DND-41 (cell line): ENCODE measurements at regions not wholly inside any gene's neighbourhood (a gene's known extent, or its start where the extent isn't known, plus 50 kb on each side); places are given as distances from the start of the nearest gene placed in this dataset.
"Not testable (repeated sequence)": the region's sequence is repeated elsewhere in the genome, so short reads cannot be mapped to it uniquely, and the experiment has no call there.

ENCODE experiments used
- ATAC-seq: fragments of 200-7000 bp; cut with Tn5 transposase; 3 replicates; pipeline ENCODE4 v1.9.1; 2021; ENCODE audit warnings: low read depth; ENCODE audit not compliant: insufficient read depth
- DNase-seq: peaks from one replicate; pipeline ENCODE4 v3.0.0-alpha.2; 2020
- H2AFZ ChIP-seq: 2 replicates; pipeline ENCODE4 v1.6.0; 2012; ENCODE audit warnings: low read depth, low read length
- H3K27ac ChIP-seq: 2 replicates; pipeline ENCODE4 v1.5.1; 2012; ENCODE audit warnings: low read length, inconsistent platforms
- H3K27me3 ChIP-seq: fragments of 200-600 bp; sonication (generic); 2 replicates; pipeline ENCODE4 v1.6.0; 2012; ENCODE audit warnings: low read length, mild to moderate bottlenecking, inconsistent platforms; ENCODE audit not compliant: insufficient read depth, poor library complexity
- H3K36me3 ChIP-seq: 2 replicates; pipeline ENCODE4 v1.5.1; 2012; ENCODE audit warnings: low read length, inconsistent platforms; ENCODE audit not compliant: insufficient read depth
- H3K4me1 ChIP-seq: 2 replicates; pipeline ENCODE4 v1.5.1; 2012; ENCODE audit warnings: mild to moderate bottlenecking, low read length; ENCODE audit not compliant: insufficient read depth
- H3K4me2 ChIP-seq: 2 replicates; pipeline ENCODE4 v1.6.0; 2012; ENCODE audit warnings: mild to moderate bottlenecking, moderate library complexity, low read length, inconsistent platforms; ENCODE audit not compliant: insufficient read depth
- H3K4me3 ChIP-seq, 2 experiments: fragments of 200-600 bp in 1 of 2; shearing (Covaris generic) in 1 of 2; 2 replicates each; pipeline ENCODE4 v1.5.1; 2012 to 2016; ENCODE audit warnings: inconsistent platforms in 2 of 2, low read length in 2 of 2, mild to moderate bottlenecking in 2 of 2, low read depth in 1 of 2, moderate library complexity in 1 of 2
- H3K79me2 ChIP-seq: 2 replicates; pipeline ENCODE4 v1.6.0; 2012; ENCODE audit warnings: low read length, inconsistent platforms; ENCODE audit not compliant: insufficient read depth
- H3K9ac ChIP-seq: 2 replicates; pipeline ENCODE4 v1.6.0; 2012; ENCODE audit warnings: low read depth, mild to moderate bottlenecking, inconsistent platforms, low read length, moderate library complexity
- H3K9me3 ChIP-seq: 2 replicates; pipeline ENCODE4 v1.5.1; 2012; ENCODE audit warnings: low read length, moderate library complexity, mild to moderate bottlenecking, inconsistent platforms; ENCODE audit not compliant: insufficient read depth, severe bottlenecking
- H4K20me1 ChIP-seq: 2 replicates; pipeline ENCODE4 v1.6.0; 2012; ENCODE audit warnings: low read length; ENCODE audit not compliant: insufficient read depth
- EZH2 ChIP-seq: IDR thresholded peaks from 3 replicates; pipeline ENCODE4 v1.6.1; 2012; ENCODE audit warnings: borderline replicate concordance, low read depth, mild to moderate bottlenecking, moderate library complexity, low read length, inconsistent platforms; ENCODE audit not compliant: severe bottlenecking
- TF ChIP-seq, protein P1 (sequence below): IDR thresholded peaks from 2 replicates; pipeline ENCODE4 v1.5.1; 2012; ENCODE audit warnings: borderline replicate concordance, low read length, moderate library complexity, mild to moderate bottlenecking; ENCODE audit not compliant: poor library complexity, severe bottlenecking; ENCODE audit errors: extremely low read depth

DNA sequence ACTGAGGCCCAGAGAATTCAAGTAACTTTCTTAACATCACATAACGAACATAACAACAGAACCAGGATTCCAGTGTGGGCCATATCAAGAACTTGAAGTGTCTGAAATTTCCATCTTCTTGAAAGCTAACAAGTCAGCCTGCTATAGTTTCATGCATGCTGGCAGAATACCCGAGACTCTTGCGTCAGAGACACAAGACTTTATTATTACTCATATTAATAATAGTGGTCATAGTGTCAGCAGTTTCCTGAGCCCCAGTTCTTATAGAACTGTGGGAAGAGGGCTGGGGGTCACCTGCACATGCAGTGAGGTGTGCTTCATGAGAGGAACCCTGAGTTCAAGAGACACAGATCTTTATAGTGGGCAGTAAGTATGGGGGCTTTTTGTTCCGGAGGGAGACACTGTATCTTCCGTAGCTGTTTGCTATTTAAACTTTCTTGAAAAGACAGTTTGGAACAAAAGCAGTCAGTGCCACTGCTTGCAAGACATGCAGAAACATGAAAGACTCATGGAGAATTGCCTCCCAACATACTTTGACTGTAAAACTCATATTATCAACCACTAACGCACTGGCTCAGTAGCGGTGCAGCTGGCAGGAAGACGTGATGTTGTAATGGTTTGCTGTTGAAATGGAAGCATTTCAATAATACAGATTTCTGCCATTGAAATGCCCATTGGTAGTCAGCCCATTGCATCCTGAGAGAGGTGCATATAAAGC lies 339.2 kb downstream of the ADGRL2 start:
- DNase-seq (no peak), ATAC-seq (no peak)
- H3K4me3 ChIP-seq = no peak overlapping the region
- no peaks in the 10 kb centered on the region for H3K79me2 ChIP-seq
- H4K20me1 ChIP-seq = no peaks in the 10 kb centered on the region
- no peak overlapping the region for H2AFZ ChIP-seq
- no peak overlapping the region for H3K4me2 ChIP-seq
- H3K27me3 ChIP-seq = no peaks in the 10 kb centered on the region
- no peaks in the 10 kb centered on the region for H3K9me3 ChIP-seq
- H3K9ac ChIP-seq = no peak overlapping the region
- H3K36me3 ChIP-seq = no peaks in the 10 kb centered on the region
- H3K4me1 ChIP-seq = no peaks in the 10 kb centered on the region
- no peak overlapping the region for H3K27ac ChIP-seq
- no peak for TF ChIP-seq EZH2
- TF ChIP-seq, protein P1, sequence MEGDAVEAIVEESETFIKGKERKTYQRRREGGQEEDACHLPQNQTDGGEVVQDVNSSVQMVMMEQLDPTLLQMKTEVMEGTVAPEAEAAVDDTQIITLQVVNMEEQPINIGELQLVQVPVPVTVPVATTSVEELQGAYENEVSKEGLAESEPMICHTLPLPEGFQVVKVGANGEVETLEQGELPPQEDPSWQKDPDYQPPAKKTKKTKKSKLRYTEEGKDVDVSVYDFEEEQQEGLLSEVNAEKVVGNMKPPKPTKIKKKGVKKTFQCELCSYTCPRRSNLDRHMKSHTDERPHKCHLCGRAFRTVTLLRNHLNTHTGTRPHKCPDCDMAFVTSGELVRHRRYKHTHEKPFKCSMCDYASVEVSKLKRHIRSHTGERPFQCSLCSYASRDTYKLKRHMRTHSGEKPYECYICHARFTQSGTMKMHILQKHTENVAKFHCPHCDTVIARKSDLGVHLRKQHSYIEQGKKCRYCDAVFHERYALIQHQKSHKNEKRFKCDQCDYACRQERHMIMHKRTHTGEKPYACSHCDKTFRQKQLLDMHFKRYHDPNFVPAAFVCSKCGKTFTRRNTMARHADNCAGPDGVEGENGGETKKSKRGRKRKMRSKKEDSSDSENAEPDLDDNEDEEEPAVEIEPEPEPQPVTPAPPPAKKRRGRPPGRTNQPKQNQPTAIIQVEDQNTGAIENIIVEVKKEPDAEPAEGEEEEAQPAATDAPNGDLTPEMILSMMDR = no peak

DNA sequence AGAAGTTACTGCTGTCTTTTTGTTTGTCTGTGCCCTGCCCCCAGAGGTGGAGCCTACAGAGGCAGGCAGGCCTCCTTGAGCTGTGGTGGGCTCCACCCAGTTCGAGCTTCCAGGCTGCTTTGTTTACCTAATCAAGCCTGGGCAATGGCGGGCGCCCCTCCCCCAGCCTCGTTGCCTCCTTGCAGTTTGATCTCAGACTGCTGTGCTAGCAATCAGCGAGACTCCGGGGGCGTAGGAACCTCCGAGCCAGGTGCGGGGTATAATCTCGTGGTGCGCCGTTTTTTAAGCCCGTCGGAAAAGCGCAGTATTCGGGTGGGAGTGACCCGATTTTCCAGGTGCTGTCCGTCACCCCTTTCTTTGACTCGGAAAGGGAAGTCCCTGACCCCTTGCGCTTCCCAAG lies 335.6 kb downstream of the ADGRL2 start:
- not testable (repeated sequence) for H3K79me2 ChIP-seq, H3K4me2 ChIP-seq, DNase-seq, H3K36me3 ChIP-seq, H2AFZ ChIP-seq, H3K4me3 ChIP-seq, H3K4me1 ChIP-seq, H3K27me3 ChIP-seq, H3K9ac ChIP-seq, ATAC-seq, H4K20me1 ChIP-seq, H3K27ac ChIP-seq, H3K9me3 ChIP-seq

DNA sequence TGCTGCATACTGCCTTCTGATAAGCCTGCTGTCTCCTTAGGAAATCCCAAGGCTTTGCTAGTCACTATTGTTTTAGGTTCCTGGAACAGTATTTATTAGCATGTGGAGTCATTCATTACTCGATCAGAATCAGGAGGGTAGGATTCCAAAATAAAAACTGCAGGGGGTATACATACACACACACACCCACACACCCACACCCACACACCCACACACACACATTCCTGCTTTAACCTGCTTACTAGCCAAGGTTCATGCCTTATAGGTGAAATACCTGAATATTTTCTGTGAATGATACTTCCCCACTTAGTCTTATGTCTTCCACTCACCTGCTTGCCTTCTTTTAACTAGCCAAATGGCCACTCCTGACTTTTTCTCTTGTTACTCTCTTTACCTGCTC lies 325.1 kb downstream of the ADGRL2 start:
- Histone ChIP-seq H3K9me3 (no peaks in the 10 kb centered on the region), H2AFZ (no peak overlapping the region), H3K4me2 (no peak overlapping the region), H3K27ac (no peak overlapping the region), H3K9ac (no peak overlapping the region), H3K4me3 (no peak overlapping the region), H3K4me1 (no peaks in the 10 kb centered on the region), H3K79me2 (no peaks in the 10 kb centered on the region), H4K20me1 (no peaks in the 10 kb centered on the region), H3K27me3 (no peaks in the 10 kb centered on the region), H3K36me3 (no peaks in the 10 kb centered on the region)
- DNase-seq (no peak), ATAC-seq (no peak)
- TF ChIP-seq, protein P1 = no peak
- TF ChIP-seq EZH2 = no peak

DNA sequence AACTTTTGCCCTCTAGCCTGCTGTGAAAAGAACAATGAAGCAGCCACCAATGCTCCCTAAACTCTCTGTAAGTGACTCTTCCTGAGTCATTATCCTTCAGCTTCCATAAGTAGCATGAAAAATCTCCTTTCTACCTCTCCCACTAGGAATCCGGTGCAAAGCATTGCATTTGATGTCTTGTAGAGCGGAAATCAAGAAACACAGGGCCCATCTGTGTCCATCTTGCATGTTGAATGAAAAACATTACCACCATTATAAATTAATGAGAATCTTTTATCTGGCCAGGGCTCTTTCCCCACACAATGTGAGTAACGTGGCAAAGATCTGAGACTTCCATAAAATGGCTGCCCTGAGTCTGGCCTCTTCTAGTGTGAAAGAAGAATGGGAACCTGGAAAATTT lies 324.4 kb downstream of the ADGRL2 start:
- Histone ChIP-seq H3K36me3 (no peaks in the 10 kb centered on the region), H3K4me3 (no peak overlapping the region), H3K79me2 (no peaks in the 10 kb centered on the region), H3K9me3 (no peaks in the 10 kb centered on the region), H2AFZ (no peak overlapping the region), H3K27me3 (no peaks in the 10 kb centered on the region), H3K4me2 (no peak overlapping the region), H3K9ac (no peak overlapping the region), H3K27ac (no peak overlapping the region), H3K4me1 (no peaks in the 10 kb centered on the region), H4K20me1 (no peaks in the 10 kb centered on the region)
- ATAC-seq = no peak
- TF ChIP-seq, protein P1 = no peak
- TF ChIP-seq EZH2 = no peak
- DNase-seq = no peak
